Memory B cell (primary cell): ENCODE measurements at regions not wholly inside any gene's neighbourhood (a gene's known extent, or its start where the extent isn't known, plus 50 kb on each side); places are given as distances from the start of the nearest gene placed in this dataset.

Experiments used
- ATAC-seq: fragments of 150-1000 bp; cut with Tn5 transposase; 2 replicates; pipeline ENCODE4 v1.10.0; 2021; ENCODE audit warnings: low read depth, mild to moderate bottlenecking, moderate library complexity
- DNase-seq, 2 donors: peaks; one replicate each; pipeline ENCODE4 v3.0.0; 2022; ENCODE audit warnings: low spot score in 2 of 2
- H3K27ac Mint-ChIP-seq: one replicate; pipeline ENCODE4 v1.8.0; 2022; ENCODE audit warnings: mild to moderate bottlenecking, moderate library complexity, mixed read lengths
- H3K27me3 Mint-ChIP-seq: one replicate; pipeline ENCODE4 v1.8.0; 2022; ENCODE audit warnings: mixed read lengths
- H3K36me3 Mint-ChIP-seq: one replicate; pipeline ENCODE4 v1.8.0; 2022; ENCODE audit warnings: mild to moderate bottlenecking, mixed read lengths
- H3K4me1 Mint-ChIP-seq: one replicate; pipeline ENCODE4 v1.8.0; 2022; ENCODE audit warnings: mixed read lengths
- H3K4me3 Mint-ChIP-seq: one replicate; pipeline ENCODE4 v1.8.0; 2022; ENCODE audit warnings: mild to moderate bottlenecking, moderate library complexity, mixed read lengths
- H3K9me3 Mint-ChIP-seq: one replicate; pipeline ENCODE4 v1.8.0; 2022; ENCODE audit warnings: mixed read lengths

- H3K36me3 Mint-ChIP-seq: no peaks in the 10 kb centered on the region
- no peaks in the 10 kb centered on the region for H3K27me3 Mint-ChIP-seq
- no peaks in the 10 kb centered on the region for H3K9me3 Mint-ChIP-seq
- peak overlapping the region; percentile 15 for H3K4me3 Mint-ChIP-seq
- H3K4me1 Mint-ChIP-seq: peaks cover 34% of the 10 kb centered on the region
- DNase-seq (no peak), ATAC-seq (peak; percentile 48)
- peak overlapping the region; percentile 50 for H3K27ac Mint-ChIP-seq
Observed at GRCh38 chr2:136394136-136395060, 276.4 kb upstream of the CXCR4 start.

- Mint-ChIP-seq H3K27ac (no peak overlapping the region), H3K9me3 (no peaks in the 10 kb centered on the region), H3K4me1 (peaks cover 34% of the 10 kb centered on the region), H3K4me3 (no peak overlapping the region), H3K27me3 (no peaks in the 10 kb centered on the region), H3K36me3 (no peaks in the 10 kb centered on the region)
- no peak for ATAC-seq
- no peak for DNase-seq
Observed at GRCh38 chr2:136393514-136393913, 275.6 kb upstream of the CXCR4 start.

GRCh38 chr2:136392897-136393505 is 275.1 kb upstream of the CXCR4 start:
- no peak for DNase-seq
- H3K36me3 Mint-ChIP-seq: no peaks in the 10 kb centered on the region
- H3K4me3 Mint-ChIP-seq: no peak overlapping the region
- H3K27ac Mint-ChIP-seq: no peak overlapping the region
- ATAC-seq: no peak
- no peaks in the 10 kb centered on the region for H3K27me3 Mint-ChIP-seq
- peaks cover 34% of the 10 kb centered on the region for H3K4me1 Mint-ChIP-seq
- no peaks in the 10 kb centered on the region for H3K9me3 Mint-ChIP-seq

- Mint-ChIP-seq H3K36me3 (no peaks in the 10 kb centered on the region), H3K9me3 (no peaks in the 10 kb centered on the region), H3K27ac (peak overlapping the region; percentile 94), H3K4me1 (peaks cover 34% of the 10 kb centered on the region), H3K27me3 (no peaks in the 10 kb centered on the region), H3K4me3 (peak overlapping the region; percentile 84)
- ATAC-seq (peak; percentile 93), DNase-seq (peak in 1 of 2 donors; percentile 57)
Observed at GRCh38 chr2:136389809-136390208, 271.9 kb upstream of the CXCR4 start.

GRCh38 chr2:136386046-136386445 is 268.1 kb upstream of the CXCR4 start:
- H3K4me1 Mint-ChIP-seq: peaks cover 48% of the 10 kb centered on the region
- H3K27ac Mint-ChIP-seq: no peak overlapping the region
- no peaks in the 10 kb centered on the region for H3K36me3 Mint-ChIP-seq
- DNase-seq (peak in 1 of 2 donors; percentile 3), ATAC-seq (no peak)
- no peaks in the 10 kb centered on the region for H3K27me3 Mint-ChIP-seq
- no peaks in the 10 kb centered on the region for H3K9me3 Mint-ChIP-seq
- H3K4me3 Mint-ChIP-seq: no peak overlapping the region

GRCh38 chr2:136384531-136385303 is 266.8 kb upstream of the CXCR4 start:
- peak overlapping the region; percentile 92 for H3K27ac Mint-ChIP-seq
- H3K4me3 Mint-ChIP-seq: no peak overlapping the region
- H3K9me3 Mint-ChIP-seq: no peaks in the 10 kb centered on the region
- peak; percentile 71 for ATAC-seq
- no peaks in the 10 kb centered on the region for H3K27me3 Mint-ChIP-seq
- H3K36me3 Mint-ChIP-seq: no peaks in the 10 kb centered on the region
- H3K4me1 Mint-ChIP-seq: peaks cover 38% of the 10 kb centered on the region
- peak; percentile 51 to 63 for DNase-seq

GRCh38 chr2:136383167-136383566 is 265.2 kb upstream of the CXCR4 start:
- no peak for ATAC-seq
- Mint-ChIP-seq H3K36me3 (no peaks in the 10 kb centered on the region), H3K4me1 (peaks cover 40% of the 10 kb centered on the region), H3K9me3 (no peaks in the 10 kb centered on the region), H3K27ac (peak overlapping the region; percentile 92), H3K4me3 (peak overlapping the region; percentile 69), H3K27me3 (no peaks in the 10 kb centered on the region)
- peak in 1 of 2 donors; percentile 11 for DNase-seq

GRCh38 chr2:136381722-136382633 is 264.0 kb upstream of the CXCR4 start:
- Mint-ChIP-seq H3K9me3 (no peaks in the 10 kb centered on the region), H3K4me3 (peak overlapping the region; percentile 70), H3K4me1 (peaks cover 49% of the 10 kb centered on the region), H3K27me3 (no peaks in the 10 kb centered on the region), H3K36me3 (no peaks in the 10 kb centered on the region), H3K27ac (peak overlapping the region; percentile 92)
- ATAC-seq (peak; percentile 64), DNase-seq (peak; percentile 53 to 56)

- Mint-ChIP-seq H3K4me1 (peaks cover 55% of the 10 kb centered on the region), H3K9me3 (no peaks in the 10 kb centered on the region), H3K36me3 (no peaks in the 10 kb centered on the region), H3K4me3 (peak overlapping the region; percentile 70), H3K27ac (peak overlapping the region; percentile 92), H3K27me3 (no peaks in the 10 kb centered on the region)
- DNase-seq (peak in 1 of 2 donors; percentile 11), ATAC-seq (no peak)
Observed at GRCh38 chr2:136381245-136381644, 263.3 kb upstream of the CXCR4 start.

- peaks cover 55% of the 10 kb centered on the region for H3K4me1 Mint-ChIP-seq
- no peaks in the 10 kb centered on the region for H3K9me3 Mint-ChIP-seq
- DNase-seq (peak; percentile 73 to 78), ATAC-seq (peak; percentile 66)
- H3K27me3 Mint-ChIP-seq: no peaks in the 10 kb centered on the region
- peak overlapping the region; percentile 13 for H3K4me3 Mint-ChIP-seq
- H3K27ac Mint-ChIP-seq: peak overlapping the region; percentile 89
- no peaks in the 10 kb centered on the region for H3K36me3 Mint-ChIP-seq
Observed at GRCh38 chr2:136378712-136379595, 261.0 kb upstream of the CXCR4 start.

GRCh38 chr2:136377423-136378382 is 259.8 kb upstream of the CXCR4 start:
- H3K9me3 Mint-ChIP-seq: no peaks in the 10 kb centered on the region
- ATAC-seq (no peak), DNase-seq (peak in 1 of 2 donors; percentile 12)
- H3K27me3 Mint-ChIP-seq: no peaks in the 10 kb centered on the region
- H3K36me3 Mint-ChIP-seq: no peaks in the 10 kb centered on the region
- H3K27ac Mint-ChIP-seq: peak overlapping the region; percentile 89
- H3K4me1 Mint-ChIP-seq: peaks cover 45% of the 10 kb centered on the region
- no peak overlapping the region for H3K4me3 Mint-ChIP-seq
